ENCODE measurements at regions not wholly inside any gene's neighbourhood (a gene's known extent, or its start where the extent isn't known, plus 50 kb on each side); places are given as distances from the start of the nearest gene placed in this dataset.

DNA sequence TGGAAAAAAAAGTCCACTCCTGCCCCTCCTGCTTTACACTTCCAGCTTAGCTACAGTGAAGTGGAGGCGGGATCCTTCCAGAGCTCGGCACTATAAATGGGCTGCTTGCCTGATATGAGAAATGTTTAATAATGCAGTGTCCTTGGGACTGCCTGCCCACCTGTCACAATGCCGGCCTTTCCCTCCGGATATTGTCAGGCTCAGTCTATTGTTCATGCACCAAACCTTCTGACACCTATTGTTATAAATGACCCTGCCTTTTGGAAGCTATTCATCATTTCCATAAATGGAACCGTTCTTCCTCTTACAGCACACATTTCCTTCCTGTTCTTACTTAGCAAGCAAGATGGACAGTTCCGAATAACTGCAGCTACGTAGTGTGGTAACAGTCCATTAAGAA lies 146.3 kb downstream of the DMAC1 start:
- Histone ChIP-seq H3K27ac (replicated peaks) (no peak overlapping the region), H3K27me3 (ENCODE audit: insufficient read depth, poor library complexity, severe bottlenecking) (no peaks in the 10 kb centered on the region), H3K4me3 (replicated peaks; ENCODE audit: insufficient read depth, low read length) (no peak overlapping the region)
- TF ChIP-seq GABPA (IDR thresholded peaks at IDR 0.05; ENCODE audit: low read depth) (no peak), SPI1 (IDR thresholded peaks at IDR 0.05; ENCODE audit: borderline replicate concordance, low read depth) (no peak), POLR2AphosphoS5 (IDR thresholded peaks at IDR 0.05; ENCODE audit: low read depth) (no peak)
- TF ChIP-seq, protein P1, sequence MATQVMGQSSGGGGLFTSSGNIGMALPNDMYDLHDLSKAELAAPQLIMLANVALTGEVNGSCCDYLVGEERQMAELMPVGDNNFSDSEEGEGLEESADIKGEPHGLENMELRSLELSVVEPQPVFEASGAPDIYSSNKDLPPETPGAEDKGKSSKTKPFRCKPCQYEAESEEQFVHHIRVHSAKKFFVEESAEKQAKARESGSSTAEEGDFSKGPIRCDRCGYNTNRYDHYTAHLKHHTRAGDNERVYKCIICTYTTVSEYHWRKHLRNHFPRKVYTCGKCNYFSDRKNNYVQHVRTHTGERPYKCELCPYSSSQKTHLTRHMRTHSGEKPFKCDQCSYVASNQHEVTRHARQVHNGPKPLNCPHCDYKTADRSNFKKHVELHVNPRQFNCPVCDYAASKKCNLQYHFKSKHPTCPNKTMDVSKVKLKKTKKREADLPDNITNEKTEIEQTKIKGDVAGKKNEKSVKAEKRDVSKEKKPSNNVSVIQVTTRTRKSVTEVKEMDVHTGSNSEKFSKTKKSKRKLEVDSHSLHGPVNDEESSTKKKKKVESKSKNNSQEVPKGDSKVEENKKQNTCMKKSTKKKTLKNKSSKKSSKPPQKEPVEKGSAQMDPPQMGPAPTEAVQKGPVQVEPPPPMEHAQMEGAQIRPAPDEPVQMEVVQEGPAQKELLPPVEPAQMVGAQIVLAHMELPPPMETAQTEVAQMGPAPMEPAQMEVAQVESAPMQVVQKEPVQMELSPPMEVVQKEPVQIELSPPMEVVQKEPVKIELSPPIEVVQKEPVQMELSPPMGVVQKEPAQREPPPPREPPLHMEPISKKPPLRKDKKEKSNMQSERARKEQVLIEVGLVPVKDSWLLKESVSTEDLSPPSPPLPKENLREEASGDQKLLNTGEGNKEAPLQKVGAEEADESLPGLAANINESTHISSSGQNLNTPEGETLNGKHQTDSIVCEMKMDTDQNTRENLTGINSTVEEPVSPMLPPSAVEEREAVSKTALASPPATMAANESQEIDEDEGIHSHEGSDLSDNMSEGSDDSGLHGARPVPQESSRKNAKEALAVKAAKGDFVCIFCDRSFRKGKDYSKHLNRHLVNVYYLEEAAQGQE (IDR thresholded peaks at IDR 0.05; ENCODE audit: insufficient replicate concordance, low read depth), result no peak
- TF ChIP-seq, protein P2, sequence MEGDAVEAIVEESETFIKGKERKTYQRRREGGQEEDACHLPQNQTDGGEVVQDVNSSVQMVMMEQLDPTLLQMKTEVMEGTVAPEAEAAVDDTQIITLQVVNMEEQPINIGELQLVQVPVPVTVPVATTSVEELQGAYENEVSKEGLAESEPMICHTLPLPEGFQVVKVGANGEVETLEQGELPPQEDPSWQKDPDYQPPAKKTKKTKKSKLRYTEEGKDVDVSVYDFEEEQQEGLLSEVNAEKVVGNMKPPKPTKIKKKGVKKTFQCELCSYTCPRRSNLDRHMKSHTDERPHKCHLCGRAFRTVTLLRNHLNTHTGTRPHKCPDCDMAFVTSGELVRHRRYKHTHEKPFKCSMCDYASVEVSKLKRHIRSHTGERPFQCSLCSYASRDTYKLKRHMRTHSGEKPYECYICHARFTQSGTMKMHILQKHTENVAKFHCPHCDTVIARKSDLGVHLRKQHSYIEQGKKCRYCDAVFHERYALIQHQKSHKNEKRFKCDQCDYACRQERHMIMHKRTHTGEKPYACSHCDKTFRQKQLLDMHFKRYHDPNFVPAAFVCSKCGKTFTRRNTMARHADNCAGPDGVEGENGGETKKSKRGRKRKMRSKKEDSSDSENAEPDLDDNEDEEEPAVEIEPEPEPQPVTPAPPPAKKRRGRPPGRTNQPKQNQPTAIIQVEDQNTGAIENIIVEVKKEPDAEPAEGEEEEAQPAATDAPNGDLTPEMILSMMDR (IDR thresholded peaks at IDR 0.05; ENCODE audit: insufficient read depth, low read length), result no peak
- peak in 1 of 2 experiments; percentile 30 for DNase-seq (ENCODE audit: low read depth in 1 of 2, low spot score in 1 of 2)

DNA sequence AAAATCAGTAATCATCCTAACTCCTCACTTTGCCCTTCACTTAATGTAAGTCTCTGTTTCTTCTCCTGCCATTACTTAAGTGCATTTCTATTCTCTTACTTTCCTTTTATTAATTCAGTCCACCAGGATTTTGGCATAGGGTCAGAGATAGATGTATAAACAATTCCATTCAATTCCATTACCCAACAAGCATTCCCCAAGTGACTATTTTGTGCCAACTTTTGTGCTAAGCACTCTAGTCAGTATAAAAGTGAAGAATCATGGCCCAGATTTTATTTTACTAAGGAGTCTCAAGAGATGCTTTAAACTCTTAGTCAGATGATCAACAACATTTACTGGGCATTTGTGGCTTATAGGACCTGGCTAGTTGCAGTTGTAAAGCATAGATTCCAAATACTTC lies 159.3 kb downstream of the DMAC1 start:
- H3K27ac ChIP-seq (replicated peaks), result no peak overlapping the region
- DNase-seq (ENCODE audit: low read depth in 1 of 2, low spot score in 1 of 2), result no peak
- no peak overlapping the region for H3K4me3 ChIP-seq (replicated peaks; ENCODE audit: insufficient read depth, low read length)
- no peaks in the 10 kb centered on the region for H3K27me3 ChIP-seq (ENCODE audit: insufficient read depth, poor library complexity, severe bottlenecking)
- TF ChIP-seq POLR2AphosphoS5 (IDR thresholded peaks at IDR 0.05; ENCODE audit: low read depth) (no peak), GABPA (IDR thresholded peaks at IDR 0.05; ENCODE audit: low read depth) (no peak), SPI1 (IDR thresholded peaks at IDR 0.05; ENCODE audit: borderline replicate concordance, low read depth) (no peak)
- TF ChIP-seq, protein P1 (IDR thresholded peaks at IDR 0.05; ENCODE audit: insufficient replicate concordance, low read depth), result no peak
- TF ChIP-seq, protein P2 (IDR thresholded peaks at IDR 0.05; ENCODE audit: insufficient read depth, low read length), result no peak

DNA sequence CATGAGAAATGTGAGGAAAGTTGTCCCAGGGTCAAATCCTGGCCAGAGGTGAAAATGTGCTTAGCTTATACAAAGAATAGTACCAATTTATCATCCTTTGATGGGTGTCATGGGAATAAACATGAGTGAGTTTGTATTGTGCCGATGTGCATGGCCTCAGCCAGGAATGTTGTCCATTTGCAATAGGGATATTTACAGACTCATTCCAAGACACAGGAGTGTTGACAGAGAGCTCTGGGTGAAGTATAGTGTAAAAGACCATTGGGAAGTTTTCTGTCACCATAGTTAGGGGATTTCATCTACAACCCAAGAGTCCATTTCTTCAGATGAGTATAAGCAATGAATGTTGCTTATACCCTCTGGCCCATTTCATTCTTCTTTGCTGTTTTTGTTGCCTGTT lies 160.1 kb downstream of the DMAC1 start:
- no peak overlapping the region for H3K27ac ChIP-seq (replicated peaks)
- H3K4me3 ChIP-seq (replicated peaks; ENCODE audit: insufficient read depth, low read length), result no peak overlapping the region
- DNase-seq (ENCODE audit: low read depth in 1 of 2, low spot score in 1 of 2), result no peak
- TF ChIP-seq SPI1 (IDR thresholded peaks at IDR 0.05; ENCODE audit: borderline replicate concordance, low read depth), result no peak
- H3K27me3 ChIP-seq (ENCODE audit: insufficient read depth, poor library complexity, severe bottlenecking), result no peaks in the 10 kb centered on the region

GRCh38 chr9:7636838-7637467 lies 162.6 kb downstream of the DMAC1 start:
- no peak for DNase-seq (ENCODE audit: low read depth in 1 of 2, low spot score in 1 of 2)
- Histone ChIP-seq H3K27me3 (ENCODE audit: insufficient read depth, poor library complexity, severe bottlenecking) (no peaks in the 10 kb centered on the region), H3K27ac (replicated peaks) (no peak overlapping the region), H3K4me3 (replicated peaks; ENCODE audit: insufficient read depth, low read length) (no peak overlapping the region)
- no peak for TF ChIP-seq GABPA (IDR thresholded peaks at IDR 0.05; ENCODE audit: low read depth)
- TF ChIP-seq, protein P2 (IDR thresholded peaks at IDR 0.05; ENCODE audit: insufficient read depth, low read length), result no peak
- TF ChIP-seq, protein P1 (IDR thresholded peaks at IDR 0.05; ENCODE audit: insufficient replicate concordance, low read depth), result no peak
- no peak for TF ChIP-seq SPI1 (IDR thresholded peaks at IDR 0.05; ENCODE audit: borderline replicate concordance, low read depth)
- TF ChIP-seq POLR2AphosphoS5 (IDR thresholded peaks at IDR 0.05; ENCODE audit: low read depth), result no peak

All from HL-60 (cell line).